IMR-90 (cell line): ENCODE measurements at regions not wholly inside any gene's neighbourhood (a gene's known extent, or its start where the extent isn't known, plus 50 kb on each side); places are given as distances from the start of the nearest gene placed in this dataset.

Source experiments
- ATAC-seq: fragments of 200-7000 bp; cut with Tn5 transposase; 2 replicates; pipeline ENCODE4 v1.9.1; 2020; ENCODE audit warnings: low read depth, mild to moderate bottlenecking, moderate library complexity
- BruUV-seq: library from RNA; stranded (reverse); fragments of 400-500 nt; replicated peaks from 2 replicates; lab custom pipeline; 2021; lab: Mats Ljungman, UMichigan
- CTCF ChIA-PET: fragments of 300-600 bp; formaldehyde crosslinking; extraction: SDS; loops from one replicate; lab custom pipeline; 2021; ENCODE audit warnings: antibody characterized with exemption; lab: Yijun Ruan, JAX
- POLR2A ChIA-PET: fragments of 300-600 bp; sonication (Branson Sonifier 250); formaldehyde crosslinking; loops from one replicate; lab custom pipeline; 2022; ENCODE audit warnings: antibody characterized with exemption; ENCODE audit not compliant: unreplicated experiment; lab: Charles Lee
- DNase-seq: peaks from one replicate; pipeline ENCODE4 v3.0.0; 2013
- H2AFZ ChIP-seq: replicated peaks from 2 replicates; pipeline ENCODE3; 2013; ENCODE audit warnings: low read length, mild to moderate bottlenecking; ENCODE audit not compliant: poor library complexity
- H2AK5ac ChIP-seq: 2 replicates; pipeline ENCODE4 v1.6.1; 2013; ENCODE audit warnings: low read depth, low read length, inconsistent platforms
- H2AK9ac ChIP-seq: replicated peaks from 2 replicates; pipeline ENCODE3; 2013; ENCODE audit warnings: mild to moderate bottlenecking, low read depth, low read length, moderate library complexity; ENCODE audit not compliant: poor library complexity
- H2BK120ac ChIP-seq: 2 replicates; pipeline ENCODE4 v1.6.1; 2013; ENCODE audit warnings: low read depth, low read length, inconsistent platforms
- H2BK15ac ChIP-seq: 3 replicates; pipeline ENCODE4 v1.6.1; 2013; ENCODE audit warnings: low read depth, low read length, inconsistent platforms
- H2BK20ac ChIP-seq: 2 replicates; pipeline ENCODE4 v1.6.1; 2013; ENCODE audit warnings: low read depth, mild to moderate bottlenecking, inconsistent platforms, low read length, moderate library complexity
- H2BK5ac ChIP-seq: 2 replicates; pipeline ENCODE4 v1.6.1; 2013; ENCODE audit warnings: mild to moderate bottlenecking, low read depth, low read length, inconsistent platforms; ENCODE audit not compliant: poor library complexity, severe bottlenecking
- H3K14ac ChIP-seq: replicated peaks from 2 replicates; pipeline ENCODE4 v1.6.1; 2013; ENCODE audit warnings: low read depth, low read length, inconsistent platforms
- H3K18ac ChIP-seq: 2 replicates; pipeline ENCODE4 v1.6.1; 2013; ENCODE audit warnings: low read depth, low read length, control low read depth
- H3K23ac ChIP-seq: 2 replicates; pipeline ENCODE4 v1.6.1; 2013; ENCODE audit warnings: low read depth, low read length, inconsistent platforms
- H3K27ac ChIP-seq: 2 replicates; pipeline ENCODE4 v1.5.1; 2013; ENCODE audit warnings: mild to moderate bottlenecking, control low read depth, low read length; ENCODE audit not compliant: insufficient read depth
- H3K27me3 ChIP-seq: 2 replicates; pipeline ENCODE4 v1.6.1; 2013; ENCODE audit warnings: low read length; ENCODE audit not compliant: control insufficient read depth, insufficient read depth
- H3K36me3 ChIP-seq: 2 replicates; pipeline ENCODE4 v1.6.1; 2013; ENCODE audit warnings: low read length, mixed read lengths; ENCODE audit not compliant: control insufficient read depth, insufficient read depth
- H3K4ac ChIP-seq: 2 replicates; pipeline ENCODE4 v1.6.1; 2013; ENCODE audit warnings: low read depth, low read length, inconsistent platforms
- H3K4me1 ChIP-seq: 2 replicates; pipeline ENCODE4 v1.6.1; 2013; ENCODE audit warnings: low read length, mixed read lengths; ENCODE audit not compliant: control insufficient read depth, insufficient read depth
- H3K4me2 ChIP-seq: 2 replicates; pipeline ENCODE4 v1.6.1; 2013; ENCODE audit warnings: low read depth, mild to moderate bottlenecking, control low read depth, low read length, moderate library complexity
- H3K4me3 ChIP-seq: 2 replicates; pipeline ENCODE4 v1.5.1; 2013; ENCODE audit warnings: low read depth, mild to moderate bottlenecking, control low read depth, low read length, moderate library complexity; ENCODE audit not compliant: insufficient read depth
- H3K56ac ChIP-seq: 2 replicates; pipeline ENCODE4 v1.6.1; 2013; ENCODE audit warnings: low read length, inconsistent platforms; ENCODE audit not compliant: insufficient read depth; ENCODE audit errors: extremely low read depth
- H3K79me1 ChIP-seq, 2 experiments: 2 replicates each; pipeline ENCODE4 v1.6.1; 2013; ENCODE audit warnings: low read length in 2 of 2, inconsistent platforms in 1 of 2, low read depth in 1 of 2
- H3K9ac ChIP-seq: 2 replicates; pipeline ENCODE4 v1.6.1; 2013; ENCODE audit warnings: low read depth, low read length, control low read depth
- H3K9me1 ChIP-seq: 2 replicates; pipeline ENCODE4 v1.6.1; 2013; ENCODE audit warnings: low read length, inconsistent platforms; ENCODE audit not compliant: insufficient read depth
- H3K9me3 ChIP-seq: 2 replicates; pipeline ENCODE4 v1.6.1; 2013; ENCODE audit warnings: low read length; ENCODE audit not compliant: control insufficient read depth, insufficient read depth
- H4K20me1 ChIP-seq: 2 replicates; pipeline ENCODE4 v1.6.1; 2013; ENCODE audit warnings: low read length, inconsistent platforms; ENCODE audit not compliant: insufficient read depth
- H4K5ac ChIP-seq: 2 replicates; pipeline ENCODE4 v1.6.1; 2013; ENCODE audit warnings: mild to moderate bottlenecking, low read depth, low read length, control low read depth
- H4K8ac ChIP-seq, 2 experiments: 2 replicates each; pipeline ENCODE4 v1.6.1; 2013; ENCODE audit warnings: low read depth in 2 of 2, low read length in 2 of 2, control low read depth in 1 of 2, inconsistent platforms in 1 of 2
- H4K91ac ChIP-seq: 2 replicates; pipeline ENCODE4 v1.6.1; 2013; ENCODE audit warnings: low read depth, low read length, inconsistent platforms; ENCODE audit not compliant: insufficient read depth
- CEBPB ChIP-seq: IDR thresholded peaks from 2 replicates; pipeline ENCODE4 v1.6.1; 2012; ENCODE audit warnings: low read depth, low read length, improper control_type of control experiment
- MXI1 ChIP-seq: IDR thresholded peaks from 2 replicates; pipeline ENCODE4 v1.6.1; 2012; ENCODE audit warnings: low read depth, mild to moderate bottlenecking, low read length, moderate library complexity, borderline replicate concordance
- POLR2A ChIP-seq: IDR thresholded peaks from 2 replicates; pipeline ENCODE4 v1.6.1; 2012; ENCODE audit warnings: mild to moderate bottlenecking, low read depth, low read length
- RCOR1 ChIP-seq: IDR thresholded peaks from 2 replicates; pipeline ENCODE4 v1.6.1; 2012; ENCODE audit warnings: mild to moderate bottlenecking, low read length, improper control_type of control experiment; ENCODE audit not compliant: insufficient replicate concordance
- WGBS, 2 experiments: methylation state at CpG; one replicate each; pipeline versions ENCODE4 v1.1.5 to v1.1.7; 2013; ENCODE audit warnings: missing lambda C conversion rate in 2 of 2; ENCODE audit not compliant: insufficient read length in 1 of 2; ENCODE audit errors: extremely low coverage in 2 of 2; 5-methylcytosine and 5-hydroxymethylcytosine counted together
- dilution Hi-C: fragments of 300-500 bp; cut with HindIII; formaldehyde crosslinking; loops from one replicate; pipeline ENCODE4 v1.14.3; 2018; ENCODE audit warnings: low sequenced_read_pairs; ENCODE audit not compliant: unreplicated experiment
- in situ Hi-C: fragments of 300-500 bp; cut with MboI; formaldehyde crosslinking; loops from 3 replicates; pipeline ENCODE4 v1.14.3; 2019; ENCODE audit warnings: low sequenced_read_pairs, inconsistent platforms, mixed read lengths
- intact Hi-C: fragments of 100-400 bp; cut with micrococcal nuclease; formaldehyde crosslinking; loops from 2 replicates; pipeline ENCODE4 v1.10.0; 2022

- no TSS peak for BruUV-seq
- no peak overlapping the region for H3K4ac ChIP-seq
- no peaks in the 10 kb centered on the region for H3K4me1 ChIP-seq
- H4K8ac ChIP-seq, result no peak overlapping the region
- no peak overlapping the region for H2BK120ac ChIP-seq
- no peaks in the 10 kb centered on the region for H4K20me1 ChIP-seq
- H3K9me3 ChIP-seq, result no peaks in the 10 kb centered on the region
- in situ Hi-C loops, result no loop called here
- H2AFZ ChIP-seq, result no peak overlapping the region
- H3K14ac ChIP-seq, result no peak overlapping the region
- H2AK5ac ChIP-seq, result no peak overlapping the region
- DNase-seq (no peak), ATAC-seq (no peak)
- H3K36me3 ChIP-seq, result no peaks in the 10 kb centered on the region
- no peak overlapping the region for H3K9ac ChIP-seq
- H2BK20ac ChIP-seq, result no peak overlapping the region
- no peaks in the 10 kb centered on the region for H3K9me1 ChIP-seq
- no peaks in the 10 kb centered on the region for H3K79me1 ChIP-seq
- no peak overlapping the region for H2AK9ac ChIP-seq
- H3K56ac ChIP-seq, result no peak overlapping the region
- 0% methylated on average over 1 of the region's 3 CpGs; no CpG with 5 or more reads in 1 of the 2 experiments for WGBS, 2 experiments
- H3K27me3 ChIP-seq, result no peaks in the 10 kb centered on the region
- no peak overlapping the region for H2BK5ac ChIP-seq
- dilution Hi-C loops, result no loop called here
- H3K27ac ChIP-seq, result no peak overlapping the region
- H3K23ac ChIP-seq, result no peak overlapping the region
- no peak overlapping the region for H4K91ac ChIP-seq
- ChIA-PET CTCF (no interaction called here), POLR2A (no interaction called here)
- H4K5ac ChIP-seq, result no peak overlapping the region
- H3K4me2 ChIP-seq, result no peak overlapping the region
- no peak overlapping the region for H3K18ac ChIP-seq
- TF ChIP-seq CEBPB (no peak), POLR2A (no peak), MXI1 (no peak), RCOR1 (no peak)
- intact Hi-C loops, result no loop called here
- H2BK15ac ChIP-seq, result no peak overlapping the region
- no peak overlapping the region for H3K4me3 ChIP-seq
Observed at GRCh38 chr13:38566519-38566918, 120.4 kb upstream of the FREM2 start.
